Stomach smooth muscle (tissue), 2 donors: ENCODE measurements at regions not wholly inside any gene's neighbourhood (a gene's known extent, or its start where the extent isn't known, plus 50 kb on each side); places are given as distances from the start of the nearest gene placed in this dataset.

ENCODE experiments used
- H3K27ac ChIP-seq: one replicate; pipeline ENCODE4 v1.7.0; 2013; ENCODE audit warnings: mild to moderate bottlenecking, low read length, inconsistent platforms
- H3K27me3 ChIP-seq, 2 donors: one replicate each; pipeline ENCODE4 v1.7.0; 2013; ENCODE audit warnings: low read length in 2 of 2; ENCODE audit not compliant: insufficient read depth in 2 of 2, control insufficient read depth in 1 of 2
- H3K36me3 ChIP-seq, 2 donors: one replicate each; pipeline ENCODE4 v1.7.0; 2013; ENCODE audit warnings: low read length in 2 of 2; ENCODE audit not compliant: control insufficient read depth in 2 of 2, insufficient read depth in 2 of 2
- H3K4me1 ChIP-seq: one replicate; pipeline ENCODE4 v1.7.0; 2013; ENCODE audit warnings: low read length; ENCODE audit not compliant: control insufficient read depth, insufficient read depth
- H3K4me3 ChIP-seq, 2 donors: one replicate each; pipeline ENCODE4 v1.7.0; 2013; ENCODE audit warnings: low read length in 2 of 2
- H3K9ac ChIP-seq, 2 donors: one replicate each; pipeline ENCODE4 v1.7.0; 2013; ENCODE audit warnings: low read length in 2 of 2, mild to moderate bottlenecking in 1 of 2
- H3K9me3 ChIP-seq, 2 donors: one replicate each; pipeline ENCODE4 v1.7.0; 2013; ENCODE audit warnings: low read length in 2 of 2; ENCODE audit not compliant: control insufficient read depth in 2 of 2
- donor health status: healthy.
- donor health status: Pancreatic carcinoma.

DNA sequence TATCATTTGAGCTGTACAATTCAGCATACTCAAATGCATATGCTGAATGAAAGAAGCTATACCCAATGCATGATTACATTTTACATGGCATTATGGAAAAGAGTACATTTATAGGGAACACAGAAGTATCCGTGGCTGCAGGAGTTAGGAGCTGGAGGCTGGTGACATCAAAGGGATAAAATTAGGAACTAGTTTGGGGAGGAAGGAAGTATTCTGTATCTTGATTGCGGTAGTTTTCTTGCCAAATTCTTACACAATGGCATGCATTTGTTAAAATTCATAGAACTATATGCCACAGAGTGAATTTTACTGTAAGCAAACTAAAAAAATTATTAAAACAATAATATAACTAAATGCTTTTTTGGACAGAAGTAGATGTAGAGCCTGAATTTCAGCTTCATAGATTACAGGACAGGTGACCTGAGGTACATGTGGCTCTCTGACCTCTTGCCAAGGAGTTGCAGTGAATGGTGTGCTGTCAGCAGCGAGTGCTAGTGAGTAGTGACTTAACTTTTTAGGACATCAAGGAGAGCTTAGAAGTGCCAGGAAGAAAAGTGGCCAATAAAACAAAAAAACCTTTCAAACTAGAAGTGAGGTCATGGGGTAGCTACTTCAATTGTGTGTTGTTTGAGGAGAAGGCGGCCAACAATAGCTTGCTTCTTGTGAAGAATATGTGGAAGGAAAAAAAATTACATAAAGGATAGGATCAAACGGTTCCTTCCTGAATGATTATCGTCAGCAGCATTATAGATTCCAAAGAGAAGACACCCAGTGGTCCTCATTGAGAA is 514.9 kb upstream of the CLINT1 start:
- H3K27ac ChIP-seq, result no peak overlapping the region
- H3K4me3 ChIP-seq, result no peak overlapping the region
- H3K4me1 ChIP-seq, result no peaks in the 10 kb centered on the region
- H3K9ac ChIP-seq, result no peak overlapping the region
- H3K36me3 ChIP-seq, result no peaks in the 10 kb centered on the region
- H3K27me3 ChIP-seq, result no peaks in the 10 kb centered on the region
- H3K9me3 ChIP-seq, result peaks cover 0 to 4% of the 10 kb centered on the region in 2 donors

DNA sequence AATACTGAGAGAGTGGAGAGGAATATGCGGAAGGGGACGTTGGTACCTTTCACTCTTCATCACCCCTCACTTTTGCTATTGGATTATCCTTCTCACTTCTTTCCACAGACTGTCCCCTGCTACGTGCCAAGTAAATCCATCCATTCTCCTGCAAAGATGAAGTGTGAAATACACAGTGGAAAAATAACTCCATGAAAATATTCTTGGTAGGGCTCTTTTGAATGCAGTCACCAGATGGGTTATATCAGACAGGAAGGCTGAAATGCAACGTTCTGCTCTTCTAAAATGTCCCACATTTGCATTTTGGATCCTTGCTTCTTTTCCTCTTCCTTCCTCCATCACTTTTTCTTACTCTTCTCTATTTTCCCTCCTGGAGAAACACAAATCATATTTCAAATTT is 510.3 kb upstream of the CLINT1 start:
- no peak overlapping the region for H3K27ac ChIP-seq
- H3K4me1 ChIP-seq, result no peaks in the 10 kb centered on the region
- H3K36me3 ChIP-seq, result no peaks in the 10 kb centered on the region
- H3K27me3 ChIP-seq, result no peaks in the 10 kb centered on the region
- H3K9ac ChIP-seq, result no peak overlapping the region
- H3K9me3 ChIP-seq, result no peaks in the 10 kb centered on the region
- H3K4me3 ChIP-seq, result no peak overlapping the region

GRCh38 chr5:158368686-158369085 is 509.7 kb upstream of the CLINT1 start:
- H3K4me1 ChIP-seq, result no peaks in the 10 kb centered on the region
- no peaks in the 10 kb centered on the region for H3K27me3 ChIP-seq
- H3K27ac ChIP-seq, result no peak overlapping the region
- H3K4me3 ChIP-seq, result no peak overlapping the region
- no peaks in the 10 kb centered on the region for H3K9me3 ChIP-seq
- H3K36me3 ChIP-seq, result no peaks in the 10 kb centered on the region
- H3K9ac ChIP-seq, result no peak overlapping the region

DNA sequence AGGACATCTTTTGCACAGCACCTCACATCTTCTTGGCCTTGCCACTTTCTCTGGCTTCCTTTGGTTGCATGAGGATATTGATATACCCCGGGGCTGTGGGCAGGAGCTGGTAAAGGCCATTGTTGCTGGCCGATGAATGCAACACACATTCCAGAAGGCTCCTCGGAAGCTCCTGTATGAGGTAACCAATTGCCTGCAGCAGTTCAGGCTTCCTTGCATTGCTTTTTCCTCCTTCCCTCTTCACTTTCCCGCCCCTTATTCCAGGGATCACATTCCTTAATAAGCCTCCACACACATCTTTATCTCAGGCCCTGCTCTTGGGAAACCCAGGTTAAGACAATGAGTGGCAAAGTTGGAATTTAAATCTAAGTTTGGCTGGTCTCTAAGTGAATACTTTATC is 505.4 kb upstream of the CLINT1 start:
- no peak overlapping the region for H3K27ac ChIP-seq
- H3K4me3 ChIP-seq, result no peak overlapping the region
- H3K36me3 ChIP-seq, result no peaks in the 10 kb centered on the region
- H3K9ac ChIP-seq, result no peak overlapping the region
- H3K4me1 ChIP-seq, result no peaks in the 10 kb centered on the region
- no peaks in the 10 kb centered on the region for H3K27me3 ChIP-seq
- no peaks in the 10 kb centered on the region for H3K9me3 ChIP-seq

GRCh38 chr5:158354958-158355357 is 496.0 kb upstream of the CLINT1 start:
- no peak overlapping the region for H3K4me3 ChIP-seq
- no peaks in the 10 kb centered on the region for H3K9me3 ChIP-seq
- H3K27ac ChIP-seq, result no peak overlapping the region
- no peaks in the 10 kb centered on the region for H3K4me1 ChIP-seq
- no peaks in the 10 kb centered on the region for H3K36me3 ChIP-seq
- H3K27me3 ChIP-seq, result no peaks in the 10 kb centered on the region
- H3K9ac ChIP-seq, result no peak overlapping the region

DNA sequence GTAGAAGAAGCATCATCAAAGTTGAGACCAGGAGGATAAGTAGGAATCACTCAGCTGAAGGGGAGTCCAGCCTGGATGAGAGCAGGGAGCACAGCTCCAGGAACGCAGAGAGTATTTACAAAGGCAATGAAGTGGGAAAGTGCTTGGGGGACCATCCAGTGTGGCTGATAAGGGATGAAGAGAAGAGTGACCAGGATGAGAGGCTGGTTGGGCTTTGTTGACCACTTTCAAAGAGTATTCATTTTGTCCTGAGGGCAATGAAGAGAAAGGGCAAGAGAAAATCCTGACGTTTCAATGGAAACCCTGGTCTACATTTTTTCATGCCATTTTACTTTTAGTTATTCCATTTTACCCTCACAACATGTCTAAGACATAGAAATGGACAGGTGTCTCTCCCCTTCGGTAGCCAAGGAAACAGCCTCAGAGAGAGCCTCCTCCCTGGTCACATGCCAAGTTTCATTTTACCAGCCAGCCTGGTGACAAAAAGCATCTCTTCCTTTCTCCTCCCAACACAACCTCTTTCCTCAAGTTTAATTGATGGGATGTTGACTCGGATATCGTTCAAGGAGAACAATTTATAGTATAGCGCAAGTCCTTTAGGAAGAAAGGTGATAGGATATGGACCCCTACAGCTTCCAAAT is 492.7 kb upstream of the CLINT1 start:
- Histone ChIP-seq H3K9ac (no peak overlapping the region), H3K4me3 (no peak overlapping the region), H3K4me1 (no peaks in the 10 kb centered on the region), H3K9me3 (no peaks in the 10 kb centered on the region), H3K27me3 (no peaks in the 10 kb centered on the region), H3K27ac (no peak overlapping the region), H3K36me3 (no peaks in the 10 kb centered on the region)

- Histone ChIP-seq H3K4me1 (no peaks in the 10 kb centered on the region), H3K27me3 (no peaks in the 10 kb centered on the region), H3K36me3 (no peaks in the 10 kb centered on the region), H3K27ac (no peak overlapping the region), H3K4me3 (no peak overlapping the region), H3K9me3 (no peaks in the 10 kb centered on the region), H3K9ac (no peak overlapping the region)
These were observed 491.0 kb upstream of the CLINT1 start for GRCh38 chr5:158349987-158350386.

DNA sequence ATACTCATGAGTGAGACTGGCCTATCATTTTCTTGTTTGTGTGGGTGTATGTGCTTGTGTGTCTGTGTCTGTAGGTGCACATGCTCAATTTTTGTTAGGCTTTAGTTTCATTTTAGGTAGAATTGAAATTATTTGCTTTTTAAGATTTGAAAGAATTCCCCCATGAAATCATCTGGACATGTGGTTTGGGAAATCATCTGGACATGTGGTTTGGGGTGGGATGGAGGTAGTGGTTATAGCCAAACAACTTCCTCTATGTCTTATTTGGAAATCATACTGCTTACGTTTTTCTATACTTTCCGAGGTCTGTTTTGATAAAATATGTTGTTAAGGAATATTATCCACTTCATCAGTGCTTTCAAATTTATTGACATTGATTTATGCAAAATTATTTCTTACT is 485.4 kb upstream of the CLINT1 start:
- no peak overlapping the region for H3K4me3 ChIP-seq
- no peaks in the 10 kb centered on the region for H3K36me3 ChIP-seq
- H3K27ac ChIP-seq, result no peak overlapping the region
- H3K9ac ChIP-seq, result no peak overlapping the region
- no peaks in the 10 kb centered on the region for H3K27me3 ChIP-seq
- H3K9me3 ChIP-seq, result no peaks in the 10 kb centered on the region
- no peaks in the 10 kb centered on the region for H3K4me1 ChIP-seq

DNA sequence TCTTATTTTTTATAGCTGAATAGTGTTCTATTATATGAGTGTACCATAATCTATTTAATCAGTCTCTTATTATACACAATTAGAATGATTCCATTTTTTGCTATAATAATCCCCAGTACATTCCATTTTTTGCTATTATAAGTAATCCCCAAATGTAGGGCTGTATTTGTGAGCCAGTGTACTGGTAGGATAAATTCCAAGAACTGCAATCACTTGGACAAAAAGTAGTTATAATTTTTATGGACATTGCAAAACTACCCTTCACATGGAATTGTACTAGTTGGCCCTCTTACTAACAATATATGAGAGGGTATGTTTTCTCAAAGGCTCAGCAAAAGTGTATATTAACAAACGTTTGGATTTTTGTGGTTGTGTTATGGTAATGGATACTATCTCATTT is 481.7 kb upstream of the CLINT1 start:
- Histone ChIP-seq H3K27me3 (no peaks in the 10 kb centered on the region), H3K9me3 (no peaks in the 10 kb centered on the region), H3K36me3 (no peaks in the 10 kb centered on the region), H3K9ac (no peak overlapping the region), H3K27ac (no peak overlapping the region), H3K4me1 (no peaks in the 10 kb centered on the region), H3K4me3 (no peak overlapping the region)

DNA sequence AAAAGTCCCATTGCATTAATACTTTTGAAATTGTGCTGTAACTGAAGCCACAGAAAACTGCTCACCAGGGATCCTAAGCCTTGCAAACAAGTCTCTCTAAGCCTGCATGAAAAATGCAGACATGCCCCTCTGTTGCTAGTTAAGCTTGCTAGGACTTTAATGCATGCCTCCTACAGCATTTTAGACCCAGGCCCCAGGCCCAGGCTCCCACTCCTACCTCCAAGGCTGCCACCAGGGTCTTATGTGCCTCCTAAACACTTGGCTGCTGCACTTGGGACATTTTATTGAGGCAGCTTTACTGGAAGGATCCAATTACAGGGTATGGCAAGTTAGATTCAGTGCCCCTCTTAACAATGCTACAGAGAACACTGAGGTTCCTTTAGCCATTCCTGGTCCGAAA is 467.3 kb upstream of the CLINT1 start:
- H3K36me3 ChIP-seq, result no peaks in the 10 kb centered on the region

DNA sequence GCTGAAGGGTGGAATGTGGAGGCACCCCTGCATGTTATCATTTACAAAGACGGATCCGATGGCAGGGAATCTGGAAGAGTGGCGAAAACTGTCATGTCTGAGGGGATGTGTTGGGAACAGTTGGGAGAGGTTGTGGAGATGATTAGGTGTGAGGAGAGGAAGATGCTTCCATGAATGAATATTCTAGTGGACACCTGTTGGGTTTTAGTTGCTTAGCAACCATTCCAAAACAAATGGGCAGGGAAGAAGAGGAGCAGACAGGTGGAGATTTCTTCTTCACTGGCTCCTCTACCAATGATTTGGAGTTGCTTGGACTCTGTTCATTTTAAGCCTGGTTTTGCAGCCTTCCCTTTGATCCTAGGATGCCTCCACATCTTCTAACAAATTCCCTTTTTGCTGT is 465.3 kb upstream of the CLINT1 start:
- Histone ChIP-seq H3K9ac (no peak overlapping the region), H3K27me3 (no peaks in the 10 kb centered on the region), H3K36me3 (no peaks in the 10 kb centered on the region), H3K4me3 (no peak overlapping the region), H3K9me3 (peaks cover 0 to 2% of the 10 kb centered on the region in 2 donors), H3K27ac (no peak overlapping the region), H3K4me1 (peaks cover 3% of the 10 kb centered on the region)

More for the DNA sequence above, 467.3 kb upstream of the CLINT1 start:
- H3K27ac ChIP-seq, result no peak overlapping the region
- no peaks in the 10 kb centered on the region for H3K4me1 ChIP-seq
- no peak overlapping the region for H3K9ac ChIP-seq
- no peak overlapping the region for H3K4me3 ChIP-seq
- peaks cover 5 to 7% of the 10 kb centered on the region in 2 donors for H3K9me3 ChIP-seq
- no peaks in the 10 kb centered on the region for H3K27me3 ChIP-seq
